D721Med (cell line): ENCODE measurements at regions not wholly inside any gene's neighbourhood (a gene's known extent, or its start where the extent isn't known, plus 50 kb on each side); places are given as distances from the start of the nearest gene placed in this dataset.

Experiments
- DNase-seq: peaks from one replicate; pipeline ENCODE4 v3.0.0; 2011; ENCODE audit warnings: low spot score; ENCODE audit not compliant: insufficient read length
- FAIRE-seq: peaks from 2 replicates; lab custom pipeline; 2011; peaks lifted over from hg19 to GRCh38; lab: Jason Lieb, UNC
- CTCF ChIP-seq: IDR thresholded peaks from 2 replicates; pipeline ENCODE4 v1.5.1; 2012; ENCODE audit warnings: mild to moderate bottlenecking, control low read depth; ENCODE audit not compliant: insufficient read depth; ENCODE audit errors: missing control alignments

GRCh38 chr10:44779511-44779910 is 131.6 kb upstream of the TMEM72 start:
- FAIRE-seq = no peak
- TF ChIP-seq CTCF = no peak
- DNase-seq = no peak

- TF ChIP-seq CTCF = no peak
- DNase-seq = no peak
- no peak for FAIRE-seq
Observed at GRCh38 chr10:44780426-44780825, 130.7 kb upstream of the TMEM72 start.

- no peak for TF ChIP-seq CTCF
- DNase-seq (no peak), FAIRE-seq (no peak)
Observed at GRCh38 chr10:44781131-44781530, 130.0 kb upstream of the TMEM72 start.

- no peak for DNase-seq
- no peak for TF ChIP-seq CTCF
- no peak for FAIRE-seq
Observed at GRCh38 chr10:44786286-44786850, 124.8 kb upstream of the TMEM72 start.

GRCh38 chr10:44787480-44788075 is 123.6 kb upstream of the TMEM72 start:
- DNase-seq (no peak), FAIRE-seq (no peak)
- TF ChIP-seq CTCF = no peak

GRCh38 chr10:44788147-44789129 is 122.7 kb upstream of the TMEM72 start:
- TF ChIP-seq CTCF = no peak
- no peak for DNase-seq
- FAIRE-seq = no peak
